LNCaP clone FGC (cell line): ENCODE measurements at regions not wholly inside any gene's neighbourhood (a gene's known extent, or its start where the extent isn't known, plus 50 kb on each side); places are given as distances from the start of the nearest gene placed in this dataset.
A peak's percentile ranks its signal among the peaks of the same experiment; 100 is the strongest.

Source experiments
- DNase-seq: peaks from one replicate; pipeline ENCODE4 v3.0.0-alpha.2; 2011; ENCODE audit warnings: low read depth
- H3K4me3 ChIP-seq: 2 replicates; pipeline ENCODE4 v1.5.1; 2011; ENCODE audit warnings: mild to moderate bottlenecking, low read depth, low read length, control low read depth
- TF ChIP-seq, protein P1 (sequence below): IDR thresholded peaks from 2 replicates; pipeline ENCODE4 v1.5.1; 2012; ENCODE audit warnings: mild to moderate bottlenecking; ENCODE audit not compliant: control insufficient read depth, insufficient read depth; ENCODE audit errors: extremely low read depth

DNA sequence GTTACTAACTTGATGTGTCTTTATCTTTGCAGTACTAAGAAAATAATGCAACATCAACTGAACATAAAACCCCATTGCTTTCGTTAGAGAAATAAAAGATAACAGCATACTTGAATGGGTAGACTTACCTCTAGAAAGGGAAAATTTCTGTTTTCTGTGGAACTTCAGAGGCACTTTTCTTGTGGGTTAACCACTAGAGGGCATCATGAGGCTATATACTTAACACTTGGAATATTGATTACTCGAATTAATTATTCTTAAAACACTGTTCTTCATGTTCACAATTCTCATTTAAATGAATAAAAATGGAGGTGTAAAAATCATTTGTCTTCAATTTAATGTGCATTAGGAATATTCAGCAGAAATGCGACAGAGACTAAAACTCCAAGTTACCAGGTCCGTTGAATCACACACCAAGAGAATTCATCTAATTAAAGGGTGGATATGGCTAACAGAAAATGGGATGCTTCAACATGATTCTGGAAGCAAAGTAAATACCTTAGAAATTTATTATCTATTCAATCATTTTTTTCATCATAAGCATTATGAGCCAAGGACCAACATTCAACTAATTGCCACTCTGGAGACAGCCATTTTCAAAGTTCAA, 330.8 kb upstream of the PREP start:
- no peak for DNase-seq
- H3K4me3 ChIP-seq = no peak overlapping the region
- TF ChIP-seq, protein P1, sequence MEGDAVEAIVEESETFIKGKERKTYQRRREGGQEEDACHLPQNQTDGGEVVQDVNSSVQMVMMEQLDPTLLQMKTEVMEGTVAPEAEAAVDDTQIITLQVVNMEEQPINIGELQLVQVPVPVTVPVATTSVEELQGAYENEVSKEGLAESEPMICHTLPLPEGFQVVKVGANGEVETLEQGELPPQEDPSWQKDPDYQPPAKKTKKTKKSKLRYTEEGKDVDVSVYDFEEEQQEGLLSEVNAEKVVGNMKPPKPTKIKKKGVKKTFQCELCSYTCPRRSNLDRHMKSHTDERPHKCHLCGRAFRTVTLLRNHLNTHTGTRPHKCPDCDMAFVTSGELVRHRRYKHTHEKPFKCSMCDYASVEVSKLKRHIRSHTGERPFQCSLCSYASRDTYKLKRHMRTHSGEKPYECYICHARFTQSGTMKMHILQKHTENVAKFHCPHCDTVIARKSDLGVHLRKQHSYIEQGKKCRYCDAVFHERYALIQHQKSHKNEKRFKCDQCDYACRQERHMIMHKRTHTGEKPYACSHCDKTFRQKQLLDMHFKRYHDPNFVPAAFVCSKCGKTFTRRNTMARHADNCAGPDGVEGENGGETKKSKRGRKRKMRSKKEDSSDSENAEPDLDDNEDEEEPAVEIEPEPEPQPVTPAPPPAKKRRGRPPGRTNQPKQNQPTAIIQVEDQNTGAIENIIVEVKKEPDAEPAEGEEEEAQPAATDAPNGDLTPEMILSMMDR = peak; percentile 49

DNA sequence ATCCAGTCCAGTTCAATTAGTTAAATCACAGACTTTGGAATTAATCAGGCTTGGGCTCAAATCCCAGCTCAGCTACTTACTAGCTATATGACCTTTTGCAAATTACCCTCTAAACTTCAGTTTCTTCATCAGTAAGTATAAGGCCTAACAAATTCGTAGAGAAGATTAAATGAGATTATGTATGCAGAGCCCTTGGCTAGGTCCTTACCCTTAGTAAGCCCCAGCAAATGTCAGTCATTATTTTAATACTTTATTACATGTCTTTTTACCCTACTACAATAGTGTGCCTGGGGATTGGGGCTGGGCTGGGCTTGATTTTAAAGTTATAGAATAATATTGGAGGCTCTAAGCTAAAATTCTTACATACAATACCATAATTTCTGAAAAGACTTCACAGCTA, 326.1 kb upstream of the PREP start:
- no peak overlapping the region for H3K4me3 ChIP-seq
- TF ChIP-seq, protein P1 = no peak
- no peak for DNase-seq

DNA sequence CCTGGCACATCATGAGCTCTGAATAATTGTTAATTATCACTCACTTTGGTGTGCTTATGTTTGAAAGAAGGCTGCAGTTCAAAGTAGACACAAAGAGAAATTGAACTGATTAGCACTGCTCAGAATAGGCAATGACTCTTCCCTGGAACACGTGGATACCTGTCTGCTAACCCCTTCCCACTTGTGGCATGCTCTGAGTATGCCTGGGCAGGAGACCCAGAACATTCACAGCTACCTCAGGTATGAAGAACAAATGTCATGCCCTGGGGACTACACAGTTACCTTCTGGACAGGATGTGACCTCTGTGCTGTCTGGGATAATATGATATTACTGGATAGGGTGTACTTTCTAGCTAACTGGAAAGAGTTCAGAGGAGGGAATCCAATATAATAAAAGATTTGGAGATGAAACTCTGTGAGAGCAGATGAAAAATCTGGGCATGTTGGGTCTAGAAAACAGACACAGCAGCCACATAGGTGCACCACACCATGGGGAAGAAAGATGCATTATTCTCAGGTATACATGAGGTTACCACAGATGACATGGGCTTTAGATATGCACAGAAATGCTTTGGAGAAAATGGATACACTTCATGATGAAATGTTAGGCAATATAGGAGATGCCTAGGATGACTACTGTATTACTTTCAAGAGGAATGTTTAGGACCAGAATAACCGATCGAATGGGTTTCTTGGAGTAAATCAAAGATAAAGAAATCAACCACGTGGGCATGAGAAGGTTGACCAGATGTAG, 324.2 kb upstream of the PREP start:
- no peak overlapping the region for H3K4me3 ChIP-seq
- DNase-seq = no peak
- TF ChIP-seq, protein P1 = no peak

DNA sequence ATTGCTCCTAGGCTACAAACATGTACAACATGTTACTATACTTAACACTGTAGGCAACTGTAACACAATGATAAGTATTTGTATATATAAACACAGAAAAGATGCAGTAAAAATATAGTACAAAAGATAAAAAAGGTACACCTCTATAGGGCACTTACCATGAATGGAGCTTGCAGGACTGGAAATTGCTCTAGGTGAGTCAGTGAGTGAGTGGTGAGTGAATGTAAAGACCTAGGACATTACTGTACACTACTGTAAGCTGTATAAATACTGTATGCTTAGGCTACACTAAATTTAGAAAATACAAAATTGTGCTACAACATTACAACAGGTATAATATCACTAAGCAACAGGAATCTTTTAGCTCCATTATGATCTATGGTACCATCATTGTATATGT, 312.0 kb upstream of the PREP start:
- H3K4me3 ChIP-seq = no peak overlapping the region
- TF ChIP-seq, protein P1 = no peak
- no peak for DNase-seq

DNA sequence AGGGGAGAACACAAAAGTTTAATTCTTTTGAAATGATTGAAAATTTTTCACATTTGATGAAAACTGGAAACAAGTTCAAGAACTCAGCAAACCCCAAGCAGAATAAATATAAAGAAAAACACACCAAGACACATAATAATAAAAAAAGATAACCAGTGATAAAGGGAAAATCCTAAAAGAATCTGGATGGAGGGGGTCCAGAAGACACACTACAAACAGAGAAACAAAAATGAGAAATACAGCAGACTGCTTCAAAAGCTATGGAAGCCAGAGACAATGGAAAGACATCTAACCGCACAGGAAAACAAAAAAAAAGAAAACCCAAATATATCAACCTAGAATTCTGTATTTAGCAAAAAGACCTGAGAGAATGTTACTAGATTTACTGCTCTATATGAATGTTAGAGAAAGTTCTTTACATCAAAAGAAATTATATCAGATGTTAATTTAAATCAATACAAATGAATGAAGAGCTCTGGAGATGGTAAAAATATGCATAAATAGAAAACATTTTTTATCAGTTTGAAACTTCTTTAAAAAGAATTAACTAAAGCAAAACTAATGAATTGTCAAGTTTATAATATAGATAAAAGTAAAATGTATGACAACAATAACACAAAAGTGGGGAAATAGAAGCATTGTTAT, 310.7 kb upstream of the PREP start:
- DNase-seq = no peak
- H3K4me3 ChIP-seq = no peak overlapping the region
- TF ChIP-seq, protein P1 = no peak

DNA sequence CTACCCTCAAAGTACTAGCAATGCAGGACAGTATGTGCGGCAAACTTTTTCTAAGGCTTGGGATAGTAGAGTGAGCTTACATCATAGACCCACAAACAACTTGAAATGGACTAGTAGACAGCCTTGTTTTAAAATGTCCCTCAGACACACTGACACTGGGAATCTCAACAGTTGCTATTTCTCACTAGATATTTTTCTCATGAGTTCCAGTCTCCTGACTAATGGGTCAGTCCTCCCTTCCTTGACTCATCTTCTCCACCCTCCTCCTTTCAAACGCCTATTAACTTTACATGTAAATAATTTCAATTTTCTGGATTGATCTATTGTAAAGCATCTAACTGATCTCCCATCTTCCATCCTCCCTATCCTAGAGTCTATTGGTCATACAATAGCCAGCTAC, 308.3 kb upstream of the PREP start:
- TF ChIP-seq, protein P1 = no peak
- DNase-seq = no peak
- no peak overlapping the region for H3K4me3 ChIP-seq
